ENCODE measurements at regions not wholly inside any gene's neighbourhood (a gene's known extent, or its start where the extent isn't known, plus 50 kb on each side); places are given as distances from the start of the nearest gene placed in this dataset.

GRCh38 chr1:25042331-25043227, 112.5 kb upstream of the RUNX3 start:
- DNase-seq (ENCODE audit: low read depth in 4 of 4, low spot score in 3 of 4) = no peak

GRCh38 chr1:25041916-25042315, 111.8 kb upstream of the RUNX3 start:
- DNase-seq (ENCODE audit: low read depth in 4 of 4, low spot score in 3 of 4) = no peak

- DNase-seq (ENCODE audit: low read depth in 4 of 4, low spot score in 3 of 4) = no peak
Measured at GRCh38 chr1:25040122-25040685, 110.1 kb upstream of the RUNX3 start.

GRCh38 chr1:25039229-25039628, 109.2 kb upstream of the RUNX3 start:
- no peak for DNase-seq (ENCODE audit: low read depth in 4 of 4, low spot score in 3 of 4)

- DNase-seq (ENCODE audit: low read depth in 4 of 4, low spot score in 3 of 4) = no peak
Measured at GRCh38 chr1:25038699-25039098, 108.6 kb upstream of the RUNX3 start.

- no peak for DNase-seq (ENCODE audit: low read depth in 4 of 4, low spot score in 3 of 4)
Measured at GRCh38 chr1:25037174-25038074, 107.3 kb upstream of the RUNX3 start.

GRCh38 chr1:25036117-25036546, 106.1 kb upstream of the RUNX3 start:
- DNase-seq (ENCODE audit: low read depth in 4 of 4, low spot score in 3 of 4) = no peak

GRCh38 chr1:25035523-25036116, 105.5 kb upstream of the RUNX3 start:
- DNase-seq (ENCODE audit: low read depth in 4 of 4, low spot score in 3 of 4) = no peak

- no peak for DNase-seq (ENCODE audit: low read depth in 4 of 4, low spot score in 3 of 4)
Measured at GRCh38 chr1:25034736-25035522, 104.9 kb upstream of the RUNX3 start.

- DNase-seq (ENCODE audit: low read depth in 4 of 4, low spot score in 3 of 4) = no peak
Measured at GRCh38 chr1:25033828-25034705, 104.0 kb upstream of the RUNX3 start.

- no peak for DNase-seq (ENCODE audit: low read depth in 4 of 4, low spot score in 3 of 4)
Measured at GRCh38 chr1:25033030-25033827, 103.2 kb upstream of the RUNX3 start.

GRCh38 chr1:25031966-25032667, 102.0 kb upstream of the RUNX3 start:
- DNase-seq (ENCODE audit: low read depth in 4 of 4, low spot score in 3 of 4) = no peak

- no peak for DNase-seq (ENCODE audit: low read depth in 4 of 4, low spot score in 3 of 4)
Measured at GRCh38 chr1:25031601-25031965, 101.5 kb upstream of the RUNX3 start.

- no peak for DNase-seq (ENCODE audit: low read depth in 4 of 4, low spot score in 3 of 4)
Measured at GRCh38 chr1:25030674-25031589, 100.9 kb upstream of the RUNX3 start.

GRCh38 chr1:25030012-25030411, 99.9 kb upstream of the RUNX3 start:
- DNase-seq (ENCODE audit: low read depth in 4 of 4, low spot score in 3 of 4) = no peak

- no peak for DNase-seq (ENCODE audit: low read depth in 4 of 4, low spot score in 3 of 4)
Measured at GRCh38 chr1:25028907-25029599, 99.0 kb upstream of the RUNX3 start.

Data from right renal pelvis (tissue), 4 donors.